Thyroid gland (tissue), 4 donors: ENCODE measurements at regions not wholly inside any gene's neighbourhood (a gene's known extent, or its start where the extent isn't known, plus 50 kb on each side); places are given as distances from the start of the nearest gene placed in this dataset.

Experiments used
- POLR2A ChIP-seq, 2 donors: fragments of 450-650 bp; IDR thresholded peaks; one replicate each; pipeline ENCODE4 v1.6.1; 2017; ENCODE audit warnings: antibody characterized with exemption in 2 of 2, mild to moderate bottlenecking in 2 of 2, moderate library complexity in 1 of 2
- TF ChIP-seq, protein P1 (sequence below), 6 experiments: fragments of 200-600 bp in 3 of 6; fragments of 450-650 bp in 3 of 6; sonication (generic) in 3 of 6; IDR thresholded peaks; one replicate each; pipeline ENCODE4 v1.5.1; 2016 to 2019; ENCODE audit warnings: antibody characterized with exemption in 6 of 6, mild to moderate bottlenecking in 2 of 6, inconsistent platforms in 1 of 6, moderate library complexity in 1 of 6

DNA sequence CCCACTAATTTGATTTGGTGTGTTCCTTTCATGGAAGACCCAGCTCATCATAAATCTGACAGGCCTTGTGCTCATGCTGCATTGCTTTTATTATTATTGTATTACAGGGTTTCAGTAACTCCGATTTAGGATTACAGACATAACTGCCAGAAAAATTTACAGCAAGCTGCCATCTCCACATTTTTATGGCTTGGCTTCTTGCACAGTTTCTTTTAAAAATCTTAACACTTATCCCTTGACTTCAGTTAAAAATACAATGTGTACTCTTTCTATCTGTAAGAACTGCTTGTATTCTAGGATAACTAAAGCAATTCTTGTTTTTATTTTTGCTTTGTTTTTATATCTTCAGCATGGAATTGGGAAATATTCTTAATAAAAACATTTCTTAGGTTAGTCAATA, 612.2 kb downstream of the DIPK2A start:
- TF ChIP-seq, protein P1, sequence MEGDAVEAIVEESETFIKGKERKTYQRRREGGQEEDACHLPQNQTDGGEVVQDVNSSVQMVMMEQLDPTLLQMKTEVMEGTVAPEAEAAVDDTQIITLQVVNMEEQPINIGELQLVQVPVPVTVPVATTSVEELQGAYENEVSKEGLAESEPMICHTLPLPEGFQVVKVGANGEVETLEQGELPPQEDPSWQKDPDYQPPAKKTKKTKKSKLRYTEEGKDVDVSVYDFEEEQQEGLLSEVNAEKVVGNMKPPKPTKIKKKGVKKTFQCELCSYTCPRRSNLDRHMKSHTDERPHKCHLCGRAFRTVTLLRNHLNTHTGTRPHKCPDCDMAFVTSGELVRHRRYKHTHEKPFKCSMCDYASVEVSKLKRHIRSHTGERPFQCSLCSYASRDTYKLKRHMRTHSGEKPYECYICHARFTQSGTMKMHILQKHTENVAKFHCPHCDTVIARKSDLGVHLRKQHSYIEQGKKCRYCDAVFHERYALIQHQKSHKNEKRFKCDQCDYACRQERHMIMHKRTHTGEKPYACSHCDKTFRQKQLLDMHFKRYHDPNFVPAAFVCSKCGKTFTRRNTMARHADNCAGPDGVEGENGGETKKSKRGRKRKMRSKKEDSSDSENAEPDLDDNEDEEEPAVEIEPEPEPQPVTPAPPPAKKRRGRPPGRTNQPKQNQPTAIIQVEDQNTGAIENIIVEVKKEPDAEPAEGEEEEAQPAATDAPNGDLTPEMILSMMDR (IDR thresholded peaks at IDR 0.05) = no peak
- TF ChIP-seq POLR2A (IDR thresholded peaks at IDR 0.05) = no peak
